Renal cortex interstitium (tissue), 11 donors: ENCODE measurements at regions not wholly inside any gene's neighbourhood (a gene's known extent, or its start where the extent isn't known, plus 50 kb on each side); places are given as distances from the start of the nearest gene placed in this dataset.

Experiments used
- DNase-seq, 11 donors: peaks; one replicate each; pipeline ENCODE4 v3.0.0-alpha.2; 2013; ENCODE audit warnings: low read depth in 9 of 11, low spot score in 4 of 11; ENCODE audit errors: extremely low read depth in 1 of 11

GRCh38 chr11:79678780-79679452 is 238.1 kb upstream of the TENM4 start:
- DNase-seq: no peak

GRCh38 chr11:79676396-79676795 is 235.6 kb upstream of the TENM4 start:
- DNase-seq: no peak

GRCh38 chr11:79675081-79675480 is 234.3 kb upstream of the TENM4 start:
- no peak for DNase-seq

GRCh38 chr11:79672786-79673185 is 232.0 kb upstream of the TENM4 start:
- no peak for DNase-seq

- no peak for DNase-seq
These were observed 230.6 kb upstream of the TENM4 start for GRCh38 chr11:79671401-79671800.

GRCh38 chr11:79670882-79671281 is 230.1 kb upstream of the TENM4 start:
- DNase-seq: peak in 4 of 11 donors; percentile 17 to 34 (median 22)

GRCh38 chr11:79668575-79668974 is 227.7 kb upstream of the TENM4 start:
- DNase-seq: no peak

GRCh38 chr11:79667380-79667779 is 226.6 kb upstream of the TENM4 start:
- no peak for DNase-seq

GRCh38 chr11:79663017-79663416 is 222.2 kb upstream of the TENM4 start:
- no peak for DNase-seq

GRCh38 chr11:79661373-79661772 is 220.5 kb upstream of the TENM4 start:
- DNase-seq: no peak

- DNase-seq: no peak
These were observed 208.1 kb upstream of the TENM4 start for GRCh38 chr11:79648766-79649520.

- no peak for DNase-seq
These were observed 196.4 kb upstream of the TENM4 start for GRCh38 chr11:79637219-79637618.

- DNase-seq: no peak
These were observed 194.1 kb upstream of the TENM4 start for GRCh38 chr11:79634905-79635304.

- peak in 1 of 11 donors; percentile 5 for DNase-seq
These were observed 186.5 kb upstream of the TENM4 start for GRCh38 chr11:79627281-79627680.

- no peak for DNase-seq
These were observed 185.6 kb upstream of the TENM4 start for GRCh38 chr11:79626135-79627075.

- DNase-seq: no peak
These were observed 182.5 kb upstream of the TENM4 start for GRCh38 chr11:79623375-79623774.

GRCh38 chr11:79617561-79617960 is 176.7 kb upstream of the TENM4 start:
- DNase-seq: no peak

- DNase-seq: no peak
These were observed 175.6 kb upstream of the TENM4 start for GRCh38 chr11:79616392-79616851.

GRCh38 chr11:79615425-79615824 is 174.6 kb upstream of the TENM4 start:
- no peak for DNase-seq

GRCh38 chr11:79610678-79611077 is 169.8 kb upstream of the TENM4 start:
- DNase-seq: no peak
